NCI-H1092 (cell line): ENCODE measurements at regions not wholly inside any gene's neighbourhood (a gene's known extent, or its start where the extent isn't known, plus 50 kb on each side); places are given as distances from the start of the nearest gene placed in this dataset.

Source experiments
- DNase-seq: peaks from one replicate; lab custom pipeline; 2025; lab: John Stamatoyannopoulos, UW

DNA sequence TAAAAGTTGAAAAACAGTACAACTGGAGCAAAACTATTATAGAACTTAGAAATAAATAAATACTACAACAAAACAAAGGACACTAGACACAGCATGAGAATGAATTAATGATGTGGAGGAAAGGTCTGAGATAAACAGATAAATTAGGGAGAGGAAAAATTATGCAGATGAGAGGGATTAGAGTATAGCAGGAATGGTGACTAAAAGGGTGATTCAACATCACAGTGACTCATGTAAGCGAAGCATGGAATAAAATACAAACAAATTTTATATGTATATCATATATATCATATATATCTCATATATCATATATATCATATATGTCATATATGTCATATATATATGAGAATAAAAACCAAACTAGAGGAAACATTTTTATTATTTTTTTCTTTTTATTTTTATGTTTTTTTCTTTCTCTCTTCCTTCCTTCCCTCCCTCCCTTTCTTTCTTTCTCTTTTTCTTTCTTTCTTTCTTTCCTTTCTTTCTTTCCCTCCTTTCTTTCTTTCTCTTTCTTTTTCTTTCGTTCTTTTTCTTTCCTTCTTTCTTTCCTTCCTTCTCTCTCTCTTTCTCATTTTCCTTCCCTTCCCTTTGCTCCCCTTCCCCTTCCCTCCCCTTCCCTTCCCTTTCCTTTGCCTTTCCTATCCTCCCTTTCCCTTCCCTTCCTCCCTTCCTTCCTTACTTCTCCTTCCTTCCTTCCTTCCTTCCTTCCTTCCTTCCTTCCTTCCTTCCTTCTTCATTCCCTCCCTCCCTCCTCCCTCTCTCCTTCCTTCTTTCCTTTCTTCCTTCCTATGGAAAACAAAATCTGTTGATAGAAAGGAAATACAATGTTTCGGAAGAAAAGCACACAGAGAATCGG lies 1014.6 kb downstream of the GRIK2 start:
- DNase-seq: no peak

DNA sequence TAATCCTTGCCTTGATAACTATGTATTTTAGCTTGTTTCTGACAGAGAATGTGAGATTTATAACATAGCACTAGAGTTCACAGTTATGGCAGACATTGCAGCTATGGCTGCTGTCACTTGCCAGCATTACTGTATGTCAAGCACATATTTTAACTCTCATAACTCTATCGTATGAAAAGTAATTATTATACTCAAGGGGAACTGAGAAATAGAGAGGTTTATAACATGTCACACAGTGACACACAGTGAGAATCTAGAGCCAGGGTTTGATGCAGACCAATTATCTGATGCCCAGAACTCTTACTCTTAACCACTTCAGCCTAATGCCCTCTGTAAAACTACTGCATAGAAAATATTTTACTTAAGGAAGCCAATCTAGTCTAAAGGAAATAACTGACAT lies 1012.4 kb downstream of the GRIK2 start:
- DNase-seq: no peak

DNA sequence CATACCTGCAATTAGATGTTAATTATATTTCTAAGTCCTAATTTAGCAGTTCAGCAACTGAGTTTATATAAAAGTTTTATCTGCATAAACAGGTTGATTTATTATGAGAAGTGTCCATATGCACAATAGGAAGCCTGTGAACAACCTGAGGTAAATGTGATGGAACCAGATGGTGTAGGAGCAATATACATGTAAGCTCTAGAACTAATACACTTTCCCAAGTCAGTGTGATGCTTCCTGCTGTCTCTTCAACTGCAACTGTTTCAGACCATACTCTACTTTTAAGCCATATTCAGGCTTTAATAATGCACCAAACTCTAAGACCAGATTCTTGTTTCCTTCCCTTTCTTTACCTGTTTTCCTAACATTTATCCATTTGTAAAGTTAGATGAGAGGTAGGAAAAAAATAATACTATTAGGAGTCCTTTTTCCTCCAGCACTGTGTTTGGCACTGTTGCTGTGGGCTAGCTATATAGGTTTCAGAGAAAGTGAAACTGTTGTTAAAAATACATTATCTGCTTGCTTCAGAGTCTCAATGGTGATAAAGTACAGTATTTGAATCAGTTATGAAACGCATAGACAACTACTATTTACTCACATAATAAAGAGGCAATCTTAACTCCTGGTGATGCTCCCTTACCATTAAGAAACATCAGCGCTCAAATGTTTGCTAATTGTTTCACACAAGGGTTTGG lies 1009.3 kb downstream of the GRIK2 start:
- DNase-seq: no peak

DNA sequence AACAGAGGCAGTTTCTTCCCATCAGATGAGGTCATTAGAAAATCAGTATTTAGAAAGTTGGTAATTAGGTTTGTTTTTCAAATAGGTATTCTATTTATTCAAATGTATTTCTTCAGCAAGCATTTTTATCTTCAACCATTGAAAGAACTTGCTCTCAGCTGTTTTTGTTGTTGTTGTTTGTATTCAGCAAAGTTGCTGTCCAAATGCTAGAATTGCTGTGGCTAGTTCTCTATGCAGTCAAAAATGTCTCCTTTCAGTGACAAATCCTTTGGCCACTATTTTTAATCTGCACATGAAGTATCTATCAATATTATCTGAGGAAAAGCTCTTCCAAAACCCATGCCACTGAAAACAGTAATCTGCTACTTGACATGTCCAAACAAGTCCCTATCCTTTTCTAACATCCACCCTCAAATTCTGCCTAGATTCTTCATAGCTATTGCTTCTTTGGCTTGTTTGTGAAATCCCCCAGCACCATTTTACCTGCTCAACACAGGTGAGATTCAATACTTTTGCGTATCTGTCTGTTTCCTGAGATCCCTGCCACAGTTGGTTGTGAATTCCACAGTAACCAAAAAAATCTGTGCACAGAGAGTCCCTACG lies 1005.4 kb downstream of the GRIK2 start:
- DNase-seq: no peak

DNA sequence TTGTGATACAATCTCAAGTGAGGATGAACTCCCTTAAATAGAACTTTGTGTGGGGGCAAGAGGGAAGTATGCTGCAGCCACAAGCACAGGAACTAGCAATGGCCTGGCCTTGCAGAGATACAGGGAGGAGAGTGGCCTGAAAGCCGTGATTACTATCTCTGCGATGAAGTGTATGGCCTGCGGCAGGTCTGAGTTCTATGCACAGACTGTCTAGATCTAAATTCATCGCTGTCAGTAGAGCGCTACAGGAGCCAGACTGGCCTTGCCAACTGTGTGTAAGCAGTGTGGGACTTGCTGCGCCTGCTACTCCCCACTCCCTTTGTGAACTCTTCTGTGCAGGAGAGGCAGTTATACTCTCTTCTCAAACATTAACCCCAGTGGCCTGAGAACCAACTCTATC lies 997.0 kb downstream of the GRIK2 start:
- DNase-seq: no peak

DNA sequence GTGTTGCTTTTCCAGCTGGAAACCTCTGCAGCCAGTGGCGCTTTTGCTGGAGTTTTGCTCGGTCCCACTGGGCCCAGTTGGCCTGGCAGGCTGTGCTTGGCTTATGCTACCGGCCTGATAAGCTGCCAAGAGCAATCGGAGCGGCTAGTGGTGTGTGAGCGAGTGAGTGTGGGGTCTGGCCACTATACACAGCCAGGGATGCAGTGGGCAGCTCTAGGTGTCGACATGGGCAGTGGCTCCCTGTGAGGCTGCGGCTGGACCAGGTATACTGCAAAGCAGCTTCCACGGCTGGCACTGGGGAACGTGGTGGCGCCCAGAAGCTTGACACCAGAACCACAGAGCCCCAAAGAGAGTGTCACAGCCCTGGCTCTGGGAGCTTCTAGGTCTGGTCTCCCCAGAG lies 996.5 kb downstream of the GRIK2 start:
- no peak for DNase-seq

DNA sequence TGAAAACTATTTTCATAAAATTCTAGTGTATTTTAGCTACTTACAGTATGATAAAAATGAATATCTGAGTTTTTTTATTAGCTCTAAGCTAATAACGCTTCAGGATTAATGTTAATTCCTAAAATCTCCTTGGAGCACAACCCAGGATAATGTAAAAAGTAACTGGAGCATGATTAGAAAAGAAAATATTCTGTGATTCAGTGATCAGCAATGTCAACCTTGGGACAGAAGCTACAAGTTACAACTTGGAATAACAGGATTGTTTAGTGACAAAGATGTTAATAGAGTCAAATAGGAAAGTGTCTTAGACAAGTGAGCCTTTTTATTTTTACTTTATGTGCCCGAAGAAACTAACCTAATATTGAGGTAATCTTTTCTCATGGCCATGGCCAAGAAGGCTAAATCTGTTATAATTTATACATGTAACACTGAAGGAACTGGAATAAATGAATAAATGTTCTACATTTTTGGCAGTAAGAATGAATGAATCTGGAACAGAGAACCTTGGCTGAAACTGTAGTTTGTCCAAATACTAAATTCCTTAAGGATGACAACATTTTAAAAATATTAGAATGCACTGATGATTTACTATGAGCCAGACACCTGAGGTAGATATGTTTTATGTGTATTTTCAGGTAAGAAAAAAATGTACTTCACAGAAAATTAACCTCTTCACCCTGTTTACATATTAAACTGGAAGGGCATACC lies 994.0 kb downstream of the GRIK2 start:
- no peak for DNase-seq

DNA sequence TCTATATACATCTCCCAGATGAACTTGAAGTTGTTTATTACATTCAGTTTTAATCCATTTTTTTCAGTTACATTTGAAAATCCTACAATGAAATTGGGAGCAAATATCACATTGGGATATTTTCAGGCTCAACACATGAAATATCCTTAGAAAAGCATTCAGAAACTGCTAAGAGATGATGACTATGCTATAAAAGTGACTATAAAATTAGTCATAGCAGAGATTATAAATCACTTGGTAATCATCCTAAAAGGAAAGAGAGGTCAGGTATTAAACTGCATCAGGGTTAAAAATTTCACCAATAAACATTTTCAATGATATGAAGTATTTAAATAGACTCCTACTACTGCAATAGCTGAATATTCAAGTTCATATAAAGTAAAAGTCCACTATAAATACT lies 987.7 kb downstream of the GRIK2 start:
- DNase-seq: no peak

DNA sequence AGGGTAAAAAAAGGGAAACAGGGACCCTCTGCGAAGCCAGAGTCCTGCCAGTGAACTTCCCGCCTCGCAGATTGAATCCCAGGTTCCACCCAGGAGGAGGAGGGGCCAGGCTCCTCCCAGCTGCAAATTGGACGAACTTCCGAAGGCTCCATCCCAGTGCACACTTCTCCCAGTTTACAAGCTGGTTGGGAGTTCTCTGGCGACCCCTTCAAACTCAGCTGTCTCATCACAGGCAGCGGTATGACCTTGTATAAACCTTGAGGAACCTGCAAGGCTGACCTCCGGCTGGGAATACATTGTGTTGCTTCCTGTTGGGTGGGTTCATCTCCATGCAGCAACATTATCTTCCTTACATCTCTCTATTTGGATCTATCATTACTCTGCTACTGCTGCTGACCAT lies 962.7 kb downstream of the GRIK2 start:
- no peak for DNase-seq

DNA sequence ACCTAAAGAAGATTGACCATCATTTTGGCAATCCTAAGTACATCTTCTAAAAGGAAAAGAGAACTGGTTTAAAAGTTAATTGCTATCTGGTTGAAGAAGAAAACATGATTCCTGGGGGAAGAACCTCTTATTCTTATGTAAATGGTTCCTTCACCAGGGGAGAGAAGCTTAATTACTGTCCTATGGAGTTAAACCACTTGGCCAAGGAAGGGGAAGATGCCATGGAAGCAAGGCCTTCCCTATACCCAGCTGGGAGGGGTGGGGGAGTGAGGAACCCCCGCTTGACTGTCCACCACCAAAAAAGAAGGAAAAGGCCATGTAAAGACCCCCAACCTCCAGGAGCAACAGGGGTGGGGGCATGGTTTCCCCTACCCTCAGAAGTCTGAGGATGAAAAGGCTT lies 962.1 kb downstream of the GRIK2 start:
- no peak for DNase-seq

DNA sequence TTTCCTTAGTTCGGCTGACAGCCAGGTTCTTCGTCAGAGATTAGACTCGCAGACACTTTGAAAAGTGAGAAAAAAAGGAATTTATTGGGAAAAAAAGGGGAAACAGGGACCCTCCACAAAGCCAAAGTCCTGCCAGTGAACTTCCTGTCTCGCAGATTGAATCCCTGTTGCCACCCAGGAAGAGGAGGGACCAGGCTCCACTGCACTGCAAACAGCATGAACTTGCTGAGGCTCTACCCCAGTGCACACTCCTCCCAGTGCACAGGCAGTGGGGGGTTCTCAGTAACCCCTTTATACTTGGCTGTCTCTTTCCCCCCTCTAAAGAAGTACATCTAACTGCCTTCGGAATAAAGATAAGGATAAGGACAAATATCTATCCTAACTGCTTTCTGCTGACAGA lies 959.0 kb downstream of the GRIK2 start:
- no peak for DNase-seq

DNA sequence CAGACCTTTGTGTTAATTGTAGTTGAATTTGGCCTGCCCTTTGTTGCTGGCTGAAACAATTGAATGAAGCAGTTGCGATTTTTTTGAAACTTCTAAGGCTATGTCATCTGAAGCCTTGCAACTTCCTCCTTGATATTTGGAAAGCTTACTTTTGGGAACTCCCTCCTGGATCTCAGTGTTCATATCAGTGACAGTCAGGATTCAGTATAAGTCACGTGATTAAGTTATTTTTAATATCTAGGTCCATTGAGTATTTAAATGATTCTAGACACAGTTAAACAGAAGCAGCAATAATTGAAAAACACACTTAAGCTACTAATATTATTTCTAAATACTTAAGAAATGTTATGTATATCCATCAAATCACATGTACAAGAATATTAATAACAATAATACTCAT lies 951.3 kb downstream of the GRIK2 start:
- DNase-seq: no peak

DNA sequence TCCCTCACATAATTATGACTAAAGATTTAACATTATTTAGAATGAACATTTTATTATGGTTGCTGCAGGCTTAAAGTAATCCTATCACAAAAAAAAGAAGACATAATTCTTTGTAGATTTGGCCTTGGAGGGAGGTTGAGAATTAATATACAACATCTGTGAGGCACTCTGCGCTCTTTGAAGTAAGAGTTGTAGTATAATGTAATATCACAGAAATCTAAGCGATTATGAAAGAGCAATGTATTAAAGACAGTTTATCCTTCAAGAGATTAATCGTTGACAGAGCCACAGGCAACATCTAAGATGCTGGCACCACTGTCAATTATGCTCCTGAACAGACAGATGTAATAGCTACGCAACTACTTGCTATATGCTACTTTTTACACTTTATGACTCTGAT lies 946.8 kb downstream of the GRIK2 start:
- no peak for DNase-seq

DNA sequence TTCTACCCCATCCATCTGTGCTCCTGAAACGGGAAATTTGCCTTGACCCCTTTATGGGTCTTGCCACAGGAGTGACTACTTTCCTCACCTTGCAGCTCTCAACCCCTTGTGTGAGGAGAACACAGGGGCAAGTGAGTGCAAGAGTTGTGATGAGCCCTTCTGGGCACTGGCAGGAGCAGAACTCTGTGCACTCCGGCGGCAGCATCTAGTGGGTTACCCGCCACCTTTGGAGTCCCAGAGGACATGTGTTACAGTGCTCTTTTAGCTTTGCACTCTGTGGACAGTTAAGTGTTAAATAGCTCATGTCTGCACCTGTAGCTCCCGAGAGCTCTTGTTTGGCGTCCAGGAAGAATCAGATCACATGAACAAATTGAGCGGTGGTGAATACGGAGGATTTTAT lies 940.2 kb downstream of the GRIK2 start:
- no peak for DNase-seq

DNA sequence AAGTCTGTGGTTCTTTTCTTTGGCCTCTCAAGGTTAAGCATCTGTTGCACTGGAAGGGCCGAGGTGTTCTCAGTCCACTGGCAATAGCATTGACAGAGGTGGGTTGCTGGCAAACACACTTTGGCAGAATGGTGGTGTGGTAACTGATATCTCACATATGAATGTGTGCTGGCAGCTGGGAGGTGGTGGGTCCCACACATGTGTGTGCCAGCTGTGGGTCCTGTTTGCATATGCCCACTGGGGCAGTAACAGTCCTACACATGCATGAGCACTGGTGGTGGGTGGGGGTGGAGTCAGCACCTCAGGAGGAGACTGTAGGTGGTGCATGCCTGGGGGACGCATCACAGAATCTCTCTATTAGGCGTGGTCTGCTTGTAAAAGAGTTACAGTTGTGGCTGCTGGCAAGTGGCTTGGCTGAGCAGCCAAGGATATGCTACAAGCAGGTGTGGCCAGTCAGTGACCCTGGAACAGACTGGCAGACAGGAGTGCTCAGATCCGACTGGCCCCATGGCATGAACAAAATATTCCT lies 934.3 kb downstream of the GRIK2 start:
- no peak for DNase-seq

DNA sequence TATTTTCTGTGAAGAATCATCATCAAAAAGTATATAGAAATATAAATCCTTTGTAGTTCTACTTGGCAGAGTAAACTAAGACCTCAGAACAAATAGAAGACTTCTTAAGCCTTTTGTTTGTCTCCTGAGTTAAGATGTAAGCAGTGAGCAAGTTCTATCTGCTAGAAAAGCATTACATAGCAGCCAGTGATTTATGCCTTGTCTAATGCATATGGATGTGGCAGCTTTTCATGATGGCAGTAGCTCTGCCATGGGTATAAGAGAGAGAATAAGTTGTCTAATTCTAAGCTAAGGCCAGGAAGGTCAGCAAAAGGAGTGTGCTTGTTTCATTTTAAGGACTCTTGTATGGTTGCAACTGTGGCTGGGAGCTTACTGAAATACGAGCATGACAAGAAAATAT lies 920.2 kb downstream of the GRIK2 start:
- no peak for DNase-seq

DNA sequence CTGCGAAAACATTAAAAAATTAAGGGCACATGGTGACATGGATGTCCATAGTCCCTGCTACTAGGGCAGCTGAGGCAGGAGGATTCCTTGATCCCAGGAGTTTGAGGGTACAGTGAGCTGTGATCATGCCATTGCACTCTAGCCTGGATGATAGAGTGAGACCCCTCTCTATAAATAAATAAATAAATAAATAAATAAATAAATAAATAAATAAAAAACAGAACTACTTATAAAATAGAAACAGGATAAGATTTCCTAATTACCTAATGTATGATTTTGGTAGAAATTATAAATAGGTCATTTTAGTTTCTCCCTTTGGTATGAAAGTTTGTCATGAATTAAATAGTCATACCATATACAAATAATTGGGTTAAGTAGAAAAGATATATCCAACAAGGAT lies 916.2 kb downstream of the GRIK2 start:
- DNase-seq: no peak

DNA sequence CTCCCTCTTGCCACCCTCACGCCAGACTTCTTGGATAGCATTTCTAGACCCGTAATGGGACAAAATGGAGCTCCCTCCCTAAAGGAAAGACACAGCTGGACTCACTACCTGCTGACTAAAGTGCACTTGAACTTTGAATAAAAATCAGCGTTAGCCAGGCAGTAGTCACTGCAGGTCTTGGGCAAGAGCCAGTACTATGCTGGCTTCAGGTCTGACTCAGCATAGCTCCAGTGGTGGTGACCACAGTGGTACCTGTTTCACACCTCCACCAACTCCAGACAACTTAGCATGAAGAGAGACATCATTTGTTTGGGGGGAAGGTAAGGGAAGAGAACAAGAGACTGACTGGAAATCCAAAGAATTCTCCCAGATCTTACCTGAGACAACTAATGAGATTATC lies 906.8 kb downstream of the GRIK2 start:
- DNase-seq: no peak

DNA sequence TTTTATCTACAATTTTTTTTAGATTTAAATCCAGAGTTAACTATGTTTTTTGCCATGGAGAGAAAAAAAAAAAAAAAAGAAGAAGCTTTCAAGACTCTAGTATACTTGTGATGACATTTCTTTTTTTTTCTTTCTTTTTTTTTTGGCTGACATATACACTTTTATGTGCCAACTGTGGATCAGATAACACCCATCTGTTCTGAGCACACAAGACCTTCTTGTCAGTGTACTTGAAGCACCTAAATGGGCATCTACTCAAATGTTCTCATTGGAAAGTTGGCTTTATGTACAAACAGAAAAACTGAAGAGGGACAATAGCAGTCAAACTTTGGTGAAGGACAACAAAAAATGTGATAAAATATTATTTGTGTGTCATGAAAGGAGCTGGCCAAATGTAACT lies 904.5 kb downstream of the GRIK2 start:
- no peak for DNase-seq
